Loucy (cell line): ENCODE measurements at regions not wholly inside any gene's neighbourhood (a gene's known extent, or its start where the extent isn't known, plus 50 kb on each side); places are given as distances from the start of the nearest gene placed in this dataset.
"Not testable (repeated sequence)": the region's sequence is repeated elsewhere in the genome, so short reads cannot be mapped to it uniquely, and the experiment has no call there.

Experiments used
- H2AFZ ChIP-seq: fragments of 200-600 bp; sonication (generic); 2 replicates; pipeline ENCODE4 v1.6.0; 2016; ENCODE audit warnings: antibody characterized with exemption, mild to moderate bottlenecking, low read length, moderate library complexity
- H3F3A ChIP-seq: fragments of 200-600 bp; 2 replicates; pipeline ENCODE4 v1.6.0; 2016; ENCODE audit warnings: antibody characterized with exemption, low read depth, mild to moderate bottlenecking
- H3K27me3 ChIP-seq: fragments of 200-600 bp; sonication (generic); 2 replicates; pipeline ENCODE4 v1.6.1; 2014; ENCODE audit warnings: low read length, mild to moderate bottlenecking; ENCODE audit not compliant: insufficient read depth, poor library complexity, severe bottlenecking
- H3K36me3 ChIP-seq: fragments of 200-600 bp; sonication (generic); 2 replicates; pipeline ENCODE4 v1.6.1; 2016; ENCODE audit warnings: low read length; ENCODE audit not compliant: insufficient read depth
- H3K4me1 ChIP-seq: fragments of 200-600 bp; sonication (generic); 2 replicates; pipeline ENCODE4 v1.5.1; 2014; ENCODE audit warnings: low read length, mild to moderate bottlenecking; ENCODE audit not compliant: insufficient read depth, poor library complexity, severe bottlenecking
- H3K4me2 ChIP-seq: fragments of 200-600 bp; sonication (generic); 2 replicates; pipeline ENCODE4 v1.6.0; 2014; ENCODE audit warnings: antibody characterized with exemption, low read length, low read depth, mild to moderate bottlenecking; ENCODE audit not compliant: poor library complexity, severe bottlenecking
- H3K4me3 ChIP-seq: fragments of 200-600 bp; sonication (generic); 2 replicates; pipeline ENCODE4 v1.5.1; 2014; ENCODE audit warnings: low read length, mild to moderate bottlenecking, mixed read lengths; ENCODE audit not compliant: poor library complexity, severe bottlenecking
- H3K79me2 ChIP-seq: fragments of 200-600 bp; sonication (generic); 2 replicates; pipeline ENCODE4 v1.6.1; 2014; ENCODE audit warnings: low read length; ENCODE audit not compliant: insufficient read depth
- H3K9ac ChIP-seq: fragments of 200-600 bp; sonication (generic); 2 replicates; pipeline ENCODE4 v1.6.0; 2014; ENCODE audit warnings: mild to moderate bottlenecking, low read depth, low read length, moderate library complexity; ENCODE audit not compliant: poor library complexity, severe bottlenecking
- H3K9me2 ChIP-seq: fragments of 200-600 bp; sonication (generic); replicated peaks from 2 replicates; pipeline ENCODE4 v1.6.1; 2016; ENCODE audit warnings: low read depth, low read length, mixed read lengths
- H3K9me3 ChIP-seq: fragments of 200-600 bp; sonication (generic); 2 replicates; pipeline ENCODE4 v1.6.1; 2014; ENCODE audit warnings: mild to moderate bottlenecking, antibody characterized with exemption, low read length, low read depth; ENCODE audit not compliant: insufficient read depth
- H4K20me1 ChIP-seq: fragments of 200-600 bp; sonication (generic); 2 replicates; pipeline ENCODE4 v1.6.0; 2014; ENCODE audit warnings: antibody characterized with exemption, low read length, mild to moderate bottlenecking; ENCODE audit not compliant: insufficient read depth, poor library complexity, severe bottlenecking
- TF ChIP-seq, protein P1 (sequence below): fragments of 200-600 bp; sonication (generic); conservative IDR thresholded peaks from 2 replicates; pipeline ENCODE4 v1.5.1; 2014; ENCODE audit warnings: mild to moderate bottlenecking, antibody characterized with exemption, low read length

DNA sequence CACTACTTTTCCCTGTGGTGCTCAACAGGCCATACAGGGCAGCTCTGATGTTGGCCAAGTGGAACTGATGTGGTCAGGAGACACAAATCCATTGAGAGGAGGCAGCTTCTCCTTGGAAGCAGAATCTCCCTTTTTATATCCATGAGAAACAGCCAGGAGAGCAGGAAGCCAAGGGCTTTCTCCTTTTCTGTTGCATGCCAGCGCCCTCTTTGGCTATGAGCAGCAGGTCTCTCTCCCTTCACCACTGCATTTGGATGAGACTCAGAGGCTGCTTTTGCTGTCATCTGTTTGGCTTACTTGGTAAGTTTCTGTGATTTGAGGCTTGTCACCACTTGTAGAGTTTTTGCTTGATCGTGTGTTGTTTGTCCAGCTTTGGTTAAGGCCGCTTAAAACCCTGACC lies 202.2 kb upstream of the PLGLB1 start:
- H3K36me3 ChIP-seq, H3K4me3 ChIP-seq, H3K9me2 ChIP-seq, H3K9ac ChIP-seq, H3K4me2 ChIP-seq, H3F3A ChIP-seq, H2AFZ ChIP-seq, H3K9me3 ChIP-seq, H4K20me1 ChIP-seq, H3K27me3 ChIP-seq, H3K79me2 ChIP-seq, H3K4me1 ChIP-seq: not testable (repeated sequence)

DNA sequence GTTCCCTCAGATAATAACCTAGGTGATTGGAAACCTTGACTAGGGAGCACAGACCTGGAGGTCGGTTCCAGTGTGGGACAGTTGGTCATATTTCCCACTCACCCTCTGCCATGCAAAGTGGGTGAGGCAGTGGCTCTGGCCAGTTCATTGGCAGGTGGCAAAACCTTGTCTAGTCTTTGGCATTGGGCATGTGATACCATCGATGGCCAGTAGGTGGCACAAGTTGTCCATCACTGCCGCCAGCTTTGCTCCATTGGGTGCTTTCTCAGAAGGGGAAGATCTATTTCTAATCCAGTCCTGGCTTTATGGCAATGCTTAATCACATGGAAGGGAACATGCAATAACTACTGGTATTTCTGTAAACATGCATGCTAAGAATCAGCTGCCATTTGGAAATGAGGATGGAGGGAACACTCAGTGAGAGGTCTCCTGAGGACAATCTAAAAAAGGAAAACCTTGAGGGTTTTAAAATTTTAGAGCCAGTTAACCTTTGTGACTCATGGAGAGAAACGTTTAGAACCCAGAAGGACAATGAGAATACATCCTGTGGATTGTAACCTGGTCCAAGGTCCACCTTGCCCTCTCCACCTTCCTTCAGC lies 207.5 kb upstream of the PLGLB1 start:
- TF ChIP-seq, protein P1, sequence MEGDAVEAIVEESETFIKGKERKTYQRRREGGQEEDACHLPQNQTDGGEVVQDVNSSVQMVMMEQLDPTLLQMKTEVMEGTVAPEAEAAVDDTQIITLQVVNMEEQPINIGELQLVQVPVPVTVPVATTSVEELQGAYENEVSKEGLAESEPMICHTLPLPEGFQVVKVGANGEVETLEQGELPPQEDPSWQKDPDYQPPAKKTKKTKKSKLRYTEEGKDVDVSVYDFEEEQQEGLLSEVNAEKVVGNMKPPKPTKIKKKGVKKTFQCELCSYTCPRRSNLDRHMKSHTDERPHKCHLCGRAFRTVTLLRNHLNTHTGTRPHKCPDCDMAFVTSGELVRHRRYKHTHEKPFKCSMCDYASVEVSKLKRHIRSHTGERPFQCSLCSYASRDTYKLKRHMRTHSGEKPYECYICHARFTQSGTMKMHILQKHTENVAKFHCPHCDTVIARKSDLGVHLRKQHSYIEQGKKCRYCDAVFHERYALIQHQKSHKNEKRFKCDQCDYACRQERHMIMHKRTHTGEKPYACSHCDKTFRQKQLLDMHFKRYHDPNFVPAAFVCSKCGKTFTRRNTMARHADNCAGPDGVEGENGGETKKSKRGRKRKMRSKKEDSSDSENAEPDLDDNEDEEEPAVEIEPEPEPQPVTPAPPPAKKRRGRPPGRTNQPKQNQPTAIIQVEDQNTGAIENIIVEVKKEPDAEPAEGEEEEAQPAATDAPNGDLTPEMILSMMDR, result peak; percentile 26; the same call in 1 of the 2 replicates
- not testable (repeated sequence) for H3K9me2 ChIP-seq, H3K4me1 ChIP-seq, H4K20me1 ChIP-seq, H3F3A ChIP-seq, H3K9me3 ChIP-seq, H3K4me3 ChIP-seq, H2AFZ ChIP-seq, H3K27me3 ChIP-seq, H3K79me2 ChIP-seq, H3K36me3 ChIP-seq, H3K4me2 ChIP-seq, H3K9ac ChIP-seq

DNA sequence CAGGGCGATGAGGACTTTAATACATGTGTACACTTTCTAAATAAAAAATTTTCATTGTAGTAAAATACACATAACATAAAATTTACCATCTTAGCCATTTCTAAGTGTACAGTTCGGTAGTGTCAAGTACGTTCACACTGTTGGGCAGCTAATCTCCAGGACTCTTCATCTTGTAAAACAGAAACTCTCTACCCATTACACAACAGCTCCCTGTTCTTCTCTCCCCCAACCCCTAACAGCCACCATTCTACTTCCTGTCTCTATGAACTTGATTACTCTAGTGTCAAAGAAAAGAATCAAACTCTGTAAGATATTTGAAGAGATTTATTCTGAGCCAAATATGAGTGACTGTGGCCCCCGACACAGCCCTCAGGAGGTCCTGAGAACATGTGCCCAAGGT lies 208.3 kb upstream of the PLGLB1 start:
- H3K9me2 ChIP-seq, H3K27me3 ChIP-seq, H3K4me1 ChIP-seq, H3K4me3 ChIP-seq, H2AFZ ChIP-seq, H3K4me2 ChIP-seq, H3K79me2 ChIP-seq, H3K9ac ChIP-seq, H3F3A ChIP-seq, H3K36me3 ChIP-seq, H3K9me3 ChIP-seq, H4K20me1 ChIP-seq: not testable (repeated sequence)

DNA sequence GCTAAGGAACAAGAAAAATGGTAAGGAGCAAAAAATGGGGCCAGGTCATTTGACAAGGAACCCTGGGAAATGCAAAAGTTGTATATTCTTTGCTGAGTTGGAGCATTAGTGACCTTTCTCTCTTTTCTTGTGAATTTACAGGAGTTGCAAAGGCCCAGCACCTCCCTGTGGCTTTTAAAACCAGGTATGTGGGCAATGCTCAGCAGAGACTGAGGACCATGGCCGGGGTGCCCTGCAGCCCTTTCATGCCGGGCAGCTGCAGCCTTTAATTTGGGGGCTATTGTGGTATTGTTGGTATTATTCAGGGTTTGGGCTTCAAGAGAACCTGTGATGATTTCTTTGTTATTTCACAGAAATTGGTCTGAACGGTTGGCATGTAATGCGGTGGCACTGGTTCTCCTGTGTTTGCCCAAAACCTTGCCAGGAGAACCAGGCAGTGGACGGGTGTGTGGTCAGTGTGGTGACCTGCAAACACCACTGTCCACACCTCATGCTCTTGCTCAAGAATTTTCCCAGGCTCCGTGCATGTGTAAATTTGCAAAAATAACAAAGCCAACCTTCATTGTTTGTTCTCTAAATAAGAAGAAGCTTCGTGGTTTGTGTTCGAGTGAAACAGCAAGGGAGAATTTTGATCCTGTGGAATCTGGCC lies 213.8 kb upstream of the PLGLB1 start:
- not testable (repeated sequence) for H2AFZ ChIP-seq, H3K27me3 ChIP-seq, H4K20me1 ChIP-seq, H3K4me2 ChIP-seq, H3K9me2 ChIP-seq, H3K9me3 ChIP-seq, H3F3A ChIP-seq, H3K79me2 ChIP-seq, H3K4me1 ChIP-seq, H3K36me3 ChIP-seq, H3K9ac ChIP-seq, H3K4me3 ChIP-seq

DNA sequence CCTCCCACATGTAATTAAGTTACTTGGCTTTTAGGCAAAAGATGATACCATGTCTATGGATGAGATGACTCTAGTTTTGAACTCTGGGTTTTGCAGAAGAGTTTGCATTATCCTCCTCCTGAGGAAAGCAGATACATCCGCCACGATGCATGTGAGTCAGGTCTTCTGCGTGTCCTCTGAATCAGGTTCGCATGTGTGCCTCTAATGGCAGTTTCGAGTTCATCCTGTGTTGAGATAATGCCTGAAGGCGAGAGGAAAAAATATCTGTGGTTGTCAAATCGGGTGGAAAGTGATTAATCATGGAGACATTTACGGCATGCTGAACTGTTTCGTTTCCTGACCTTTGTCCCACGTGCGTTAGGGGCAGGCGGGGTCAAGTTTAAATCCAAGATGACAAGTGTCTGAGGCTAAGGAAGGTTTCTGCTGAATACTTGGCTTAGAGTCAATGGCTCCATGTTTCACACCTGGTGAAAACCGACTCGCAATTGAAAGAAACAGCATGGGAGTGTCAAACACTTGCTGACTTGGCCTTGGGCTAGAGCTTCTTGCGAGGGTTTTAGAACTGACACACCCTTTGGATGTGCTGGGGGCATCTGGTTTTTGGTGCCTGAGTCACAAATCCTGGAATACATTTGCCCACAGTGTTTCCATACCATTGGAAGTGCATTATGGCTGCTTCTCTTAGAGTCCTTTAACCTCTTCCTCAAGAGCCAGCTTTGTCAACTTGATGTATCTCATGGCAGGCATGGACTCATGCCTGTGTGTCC lies 216.1 kb upstream of the PLGLB1 start:
- H3K9me3 ChIP-seq, H3K4me1 ChIP-seq, H2AFZ ChIP-seq, H3K4me2 ChIP-seq, H3F3A ChIP-seq, H3K36me3 ChIP-seq, H4K20me1 ChIP-seq, H3K9ac ChIP-seq, H3K79me2 ChIP-seq, H3K27me3 ChIP-seq, H3K4me3 ChIP-seq, H3K9me2 ChIP-seq: not testable (repeated sequence)

DNA sequence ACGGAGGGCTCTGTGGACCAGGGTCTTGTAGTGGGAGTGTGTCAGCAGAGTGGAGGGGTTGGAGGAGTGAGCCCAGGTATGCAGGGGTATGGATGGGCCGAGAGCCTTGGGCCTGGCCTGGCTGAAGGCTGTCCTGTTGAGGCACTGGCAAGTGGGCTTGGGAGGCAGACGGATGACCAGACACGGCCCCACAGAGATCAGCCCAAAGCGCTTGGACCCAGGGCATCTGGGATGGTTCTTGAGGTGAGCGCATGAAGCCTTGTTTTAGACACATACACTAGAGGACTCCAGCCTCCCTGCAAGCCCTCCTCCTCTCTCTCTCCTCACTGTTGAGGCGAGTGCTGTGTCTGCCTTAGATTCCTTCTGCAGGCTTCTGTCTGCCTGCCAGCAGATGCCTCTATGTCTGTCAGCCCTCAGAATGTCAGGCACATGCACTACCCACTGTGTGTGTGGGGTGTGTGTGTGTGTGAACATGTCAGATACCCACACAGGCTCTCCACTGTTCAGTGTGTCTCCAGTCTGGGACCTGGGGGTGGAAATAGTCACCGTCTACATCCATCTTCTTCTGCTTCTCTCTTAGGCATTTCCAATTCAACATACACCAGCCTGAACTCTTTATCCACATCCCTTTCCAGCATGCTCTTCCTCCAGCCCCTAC lies 218.0 kb upstream of the PLGLB1 start:
- not testable (repeated sequence) for H4K20me1 ChIP-seq, H3K4me1 ChIP-seq, H3K27me3 ChIP-seq, H3K9ac ChIP-seq, H3F3A ChIP-seq, H3K4me2 ChIP-seq, H3K36me3 ChIP-seq, H3K9me2 ChIP-seq, H3K9me3 ChIP-seq, H3K4me3 ChIP-seq, H3K79me2 ChIP-seq, H2AFZ ChIP-seq
